ENCODE measurements at regions not wholly inside any gene's neighbourhood (a gene's known extent, or its start where the extent isn't known, plus 50 kb on each side); places are given as distances from the start of the nearest gene placed in this dataset.
A peak's percentile ranks its signal among the peaks of the same experiment; 100 is the strongest.

- DNase-seq, result no peak
These were observed 94.5 kb upstream of the WSCD1 start for GRCh38 chr17:5975661-5976060.

GRCh38 chr17:5976251-5976650 lies 93.9 kb upstream of the WSCD1 start:
- no peak for DNase-seq

- no peak for DNase-seq
These were observed 91.7 kb upstream of the WSCD1 start for GRCh38 chr17:5978496-5978895.

GRCh38 chr17:5980941-5981340 lies 89.2 kb upstream of the WSCD1 start:
- no peak for DNase-seq

- DNase-seq, result no peak
These were observed 83.5 kb upstream of the WSCD1 start for GRCh38 chr17:5986644-5987043.

- DNase-seq, result no peak
These were observed 69.8 kb upstream of the WSCD1 start for GRCh38 chr17:6000426-6000825.

GRCh38 chr17:6003221-6003620 lies 67.0 kb upstream of the WSCD1 start:
- peak; percentile 94 for DNase-seq

GRCh38 chr17:6005939-6006338 lies 64.2 kb upstream of the WSCD1 start:
- DNase-seq, result no peak

GRCh38 chr17:6011206-6011605 lies 59.0 kb upstream of the WSCD1 start:
- no peak for DNase-seq

GRCh38 chr17:6018788-6019187 lies 51.4 kb upstream of the WSCD1 start:
- no peak for DNase-seq

- DNase-seq, result no peak
These were observed 50.2 kb upstream of the WSCD1 start for GRCh38 chr17:6019959-6020358.

- DNase-seq, result no peak
These were observed 49.7 kb upstream of the WSCD1 start for GRCh38 chr17:6020376-6021010.

Data from HCEC 1CT (cell line).